BJ (cell line): ENCODE measurements at regions not wholly inside any gene's neighbourhood (a gene's known extent, or its start where the extent isn't known, plus 50 kb on each side); places are given as distances from the start of the nearest gene placed in this dataset.
"Not testable (repeated sequence)": the region's sequence is repeated elsewhere in the genome, so short reads cannot be mapped to it uniquely, and the experiment has no call there.

Experiments
- CTCF ChIA-PET: fragments of 350-600 bp; formaldehyde crosslinking; extraction: SDS; loops from one replicate; lab custom pipeline; 2021; ENCODE audit warnings: antibody characterized with exemption, inconsistent platforms; lab: Yijun Ruan, JAX
- POLR2A ChIA-PET: fragments of 300-600 bp; sonication (Branson Sonifier 250); formaldehyde crosslinking; extraction: SDS; loops from one replicate; lab custom pipeline; 2021; ENCODE audit warnings: antibody characterized with exemption; lab: Charles Lee
- DNase-seq: peaks from one replicate; pipeline ENCODE4 v3.0.0-alpha.2; 2011; ENCODE audit warnings: low read depth
- H3K27me3 ChIP-seq: 2 replicates; pipeline ENCODE4 v1.6.0; 2011; ENCODE audit warnings: low read length; ENCODE audit not compliant: control insufficient read depth, insufficient read depth
- H3K36me3 ChIP-seq: 2 replicates; pipeline ENCODE4 v1.5.1; 2011; ENCODE audit warnings: low read length; ENCODE audit not compliant: control insufficient read depth, insufficient read depth
- H3K4me3 ChIP-seq: 2 replicates; pipeline ENCODE4 v1.5.1; 2011; ENCODE audit warnings: low read depth, mild to moderate bottlenecking, control low read depth, low read length
- CTCF ChIP-seq: IDR thresholded peaks from 2 replicates; pipeline ENCODE4 v1.5.1; 2011; ENCODE audit warnings: low read depth, mild to moderate bottlenecking, control low read depth, inconsistent platforms, low read length, moderate library complexity; ENCODE audit not compliant: insufficient read depth

GRCh38 chr2:53028225-53028624 lies 739.4 kb upstream of the CHAC2 start:
- Histone ChIP-seq H3K27me3 (no peaks in the 10 kb centered on the region), H3K4me3 (no peak overlapping the region), H3K36me3 (no peaks in the 10 kb centered on the region)
- TF ChIP-seq CTCF: no peak
- DNase-seq: peak; percentile 48
- POLR2A ChIA-PET: no interaction called here
- CTCF ChIA-PET: no interaction called here

GRCh38 chr2:53022248-53022647 lies 745.4 kb upstream of the CHAC2 start:
- H3K27me3 ChIP-seq, CTCF ChIA-PET, DNase-seq, POLR2A ChIA-PET, H3K36me3 ChIP-seq, H3K4me3 ChIP-seq: not testable (repeated sequence)

- Histone ChIP-seq H3K36me3 (no peaks in the 10 kb centered on the region), H3K27me3 (no peaks in the 10 kb centered on the region), H3K4me3 (no peak overlapping the region)
- no peak for TF ChIP-seq CTCF
- POLR2A ChIA-PET: no interaction called here
- CTCF ChIA-PET: no interaction called here
- no peak for DNase-seq
Measured at GRCh38 chr2:53021828-53022227, 745.8 kb upstream of the CHAC2 start.

- Histone ChIP-seq H3K36me3 (no peaks in the 10 kb centered on the region), H3K4me3 (no peak overlapping the region), H3K27me3 (no peaks in the 10 kb centered on the region)
- no peak for TF ChIP-seq CTCF
- peak; percentile 31 for DNase-seq
- CTCF ChIA-PET: no interaction called here
- POLR2A ChIA-PET: no interaction called here
Measured at GRCh38 chr2:53021292-53021691, 746.3 kb upstream of the CHAC2 start.

- ChIA-PET CTCF (no interaction called here), POLR2A (no interaction called here)
- Histone ChIP-seq H3K27me3 (no peaks in the 10 kb centered on the region), H3K36me3 (no peaks in the 10 kb centered on the region), H3K4me3 (no peak overlapping the region)
- no peak for DNase-seq
- peak; percentile 17; the same call in 1 of the 2 replicates for TF ChIP-seq CTCF
Measured at GRCh38 chr2:53018825-53019425, 748.7 kb upstream of the CHAC2 start.

- ChIA-PET POLR2A (no interaction called here), CTCF (no interaction called here)
- TF ChIP-seq CTCF: no peak
- Histone ChIP-seq H3K27me3 (no peaks in the 10 kb centered on the region), H3K36me3 (no peaks in the 10 kb centered on the region), H3K4me3 (no peak overlapping the region)
- DNase-seq: no peak
Measured at GRCh38 chr2:53006980-53007379, 760.6 kb upstream of the CHAC2 start.
